Stimulated activated CD4-positive, alpha-beta T cell treated with anti-CD3 and anti-CD28 coated beads, Interleukin-1b, Interleukin-23, amount 100 ng/mL, for 48 hours (primary cell): ENCODE measurements at regions not wholly inside any gene's neighbourhood (a gene's known extent, or its start where the extent isn't known, plus 50 kb on each side); places are given as distances from the start of the nearest gene placed in this dataset.
"Not testable (repeated sequence)": the region's sequence is repeated elsewhere in the genome, so short reads cannot be mapped to it uniquely, and the experiment has no call there.

Experiments
- DNase-seq: peaks from one replicate; pipeline ENCODE4 v3.0.0-alpha.2; 2020

GRCh38 chr22:49400136-49400940 is 427.3 kb downstream of the BRD1 start:
- DNase-seq = no peak

DNA sequence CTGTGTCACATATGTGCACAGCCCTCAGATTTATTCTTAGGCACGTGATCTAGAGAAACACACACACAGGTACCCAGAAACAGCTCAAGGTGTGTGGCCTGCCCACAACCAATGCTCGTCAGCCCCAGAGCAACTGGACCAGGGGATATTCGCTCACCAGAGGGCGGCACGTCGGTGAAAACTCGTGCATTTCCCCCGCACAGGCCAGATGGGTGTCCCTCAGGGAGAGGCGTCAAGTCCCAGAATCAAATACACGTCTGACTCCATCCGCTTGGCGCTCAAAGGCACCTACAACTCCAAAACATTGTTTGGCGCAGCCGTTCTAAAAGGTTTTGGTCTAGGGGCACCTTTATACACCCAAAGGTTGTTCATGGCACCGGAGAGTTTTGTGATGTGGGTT is 429.0 kb downstream of the BRD1 start:
- DNase-seq = no peak

DNA sequence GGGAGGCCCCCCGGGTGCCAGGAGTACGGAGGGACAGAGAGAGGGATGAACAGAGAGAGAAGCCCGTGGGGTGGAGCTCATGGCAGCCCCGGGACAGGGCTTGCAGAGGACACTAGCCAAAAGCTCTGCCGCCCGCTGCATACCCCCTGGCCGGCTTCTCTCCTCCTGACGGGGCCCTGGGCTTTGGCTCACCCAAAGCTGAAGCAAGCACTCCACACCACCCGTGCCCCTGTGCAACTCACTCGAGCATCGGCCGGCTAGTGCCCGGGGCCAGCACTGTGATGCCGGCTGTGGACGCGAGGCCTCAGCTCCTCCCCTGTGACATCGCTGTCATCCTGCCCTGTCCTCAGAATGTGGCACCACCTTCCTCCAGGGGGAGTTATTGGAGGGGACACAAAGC is 429.6 kb downstream of the BRD1 start:
- DNase-seq = no peak

DNA sequence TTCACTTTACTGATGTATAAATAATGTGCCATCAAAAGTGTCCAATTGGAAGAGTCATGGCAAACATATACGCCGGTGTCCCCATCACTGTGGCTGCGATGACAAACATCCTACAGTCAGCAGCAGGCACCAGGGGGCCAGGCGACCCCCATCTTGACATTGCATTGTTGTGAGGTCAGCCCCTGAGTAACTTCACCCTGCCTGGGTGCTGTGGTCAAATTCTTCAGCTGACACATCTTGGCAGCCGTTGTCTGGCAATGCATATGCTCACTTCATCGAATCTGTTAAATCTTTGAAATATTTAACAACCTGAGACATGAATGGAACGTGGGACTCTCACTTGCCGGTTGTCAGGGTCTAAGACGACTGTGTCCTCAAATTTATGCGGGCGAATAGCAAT is 430.9 kb downstream of the BRD1 start:
- no peak for DNase-seq

DNA sequence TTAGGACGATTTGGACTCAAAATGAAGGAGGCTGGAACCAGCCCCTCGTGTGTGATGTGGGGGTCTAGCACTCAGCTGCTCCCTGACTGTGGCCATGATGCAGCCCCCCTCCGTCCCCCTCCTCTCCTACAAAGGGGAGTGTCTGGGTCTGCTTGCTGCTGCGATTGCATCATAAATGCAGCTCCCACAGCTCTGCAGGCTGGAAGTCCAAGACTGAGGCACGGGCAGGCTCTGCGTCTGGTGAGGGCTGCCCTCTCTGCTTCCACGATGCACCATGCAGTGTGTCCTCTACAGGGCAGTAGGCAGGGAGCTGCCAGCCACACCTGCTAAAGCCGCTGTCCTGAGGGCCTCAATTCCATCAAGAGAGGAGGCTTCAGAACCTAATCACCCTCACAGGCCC is 432.1 kb downstream of the BRD1 start:
- DNase-seq = no peak

GRCh38 chr22:49395062-49395461 is 432.6 kb downstream of the BRD1 start:
- DNase-seq = not testable (repeated sequence)

DNA sequence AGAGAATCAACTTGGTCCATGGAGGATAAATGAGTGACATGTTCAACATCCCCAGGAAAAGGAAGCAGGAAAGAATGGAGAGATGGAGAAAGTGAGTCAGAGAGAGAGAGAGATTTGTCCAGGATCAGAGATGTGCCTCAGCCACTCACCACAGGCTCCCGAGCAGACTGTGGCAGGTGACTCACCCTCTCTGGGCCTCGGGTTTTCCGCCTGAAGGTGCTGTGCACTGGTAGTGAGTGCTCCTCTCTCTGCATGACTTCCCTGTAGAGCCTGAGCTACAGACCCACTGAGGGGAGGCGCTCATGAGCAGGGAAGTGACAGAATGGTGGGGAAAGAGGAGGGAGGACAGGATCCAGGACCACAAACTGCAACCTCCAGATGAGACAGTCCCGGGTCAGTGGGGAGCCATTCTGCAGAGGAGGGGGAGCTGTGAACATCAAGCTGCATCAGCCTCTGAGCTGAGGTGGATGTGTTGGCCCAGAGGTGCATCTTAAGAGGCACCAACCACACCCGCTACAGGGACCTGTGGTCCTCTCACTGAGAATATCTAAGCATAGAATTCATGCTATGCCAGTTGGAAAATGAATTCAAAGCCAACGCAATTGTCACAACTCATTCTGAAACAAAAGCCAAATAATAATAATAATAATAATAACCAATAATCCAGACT is 433.4 kb downstream of the BRD1 start:
- DNase-seq = no peak

- no peak for DNase-seq
Measured at GRCh38 chr22:49393526-49393925, 434.1 kb downstream of the BRD1 start.

DNA sequence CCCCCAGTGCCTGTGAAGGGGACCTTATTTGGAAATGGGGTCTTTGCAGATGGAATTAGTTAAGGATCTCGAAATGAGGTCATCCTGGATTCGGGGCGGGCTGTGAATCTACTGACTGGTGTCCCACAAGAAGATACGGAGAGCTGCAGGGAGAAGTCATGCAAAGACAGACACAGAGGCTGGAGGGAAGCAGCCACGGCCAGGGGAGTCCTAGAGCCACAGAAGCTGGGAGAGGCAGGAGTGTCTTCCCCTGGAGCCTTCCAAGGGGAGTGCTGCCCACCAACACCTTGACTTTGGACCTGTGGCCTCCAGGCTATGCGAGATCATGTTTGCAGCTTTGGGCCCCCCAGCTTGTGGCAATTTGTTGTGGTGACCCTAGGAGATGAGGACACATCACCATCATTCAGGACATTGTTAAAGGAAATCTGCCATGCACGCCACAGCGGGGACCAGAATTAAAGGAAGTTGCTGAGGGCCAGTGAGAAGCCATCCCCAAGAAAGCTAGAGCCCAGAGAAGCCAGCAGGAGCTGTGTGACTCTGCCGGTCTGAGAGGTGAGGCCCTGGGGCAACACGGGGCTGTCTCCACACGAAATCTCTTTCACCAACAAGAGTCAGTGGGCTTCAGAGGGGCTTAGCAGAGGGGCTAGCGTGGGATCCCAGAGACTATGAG is 434.7 kb downstream of the BRD1 start:
- DNase-seq = no peak

DNA sequence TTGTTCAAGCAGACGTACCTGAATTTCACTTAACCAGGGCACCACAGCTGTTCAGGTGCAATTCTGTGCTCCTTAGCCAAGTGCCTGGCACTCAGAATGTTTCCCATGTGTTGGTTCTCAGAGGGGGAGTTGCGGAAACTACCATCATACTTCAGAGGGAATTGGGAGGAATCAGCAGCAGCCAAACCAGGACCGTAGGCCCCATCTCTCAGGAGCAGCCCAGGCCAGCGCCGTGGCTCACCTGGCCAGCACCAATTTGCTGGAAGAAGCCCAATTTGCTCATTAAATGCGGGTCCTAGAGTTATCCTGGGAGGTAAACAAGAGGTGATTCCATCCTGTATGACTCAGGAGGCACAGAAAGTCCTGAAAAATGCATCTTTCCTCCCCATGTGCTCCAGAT is 435.4 kb downstream of the BRD1 start:
- DNase-seq = no peak

- no peak for DNase-seq
Measured at GRCh38 chr22:49391436-49391835, 436.2 kb downstream of the BRD1 start.

GRCh38 chr22:49390954-49391353 is 436.7 kb downstream of the BRD1 start:
- DNase-seq = no peak

DNA sequence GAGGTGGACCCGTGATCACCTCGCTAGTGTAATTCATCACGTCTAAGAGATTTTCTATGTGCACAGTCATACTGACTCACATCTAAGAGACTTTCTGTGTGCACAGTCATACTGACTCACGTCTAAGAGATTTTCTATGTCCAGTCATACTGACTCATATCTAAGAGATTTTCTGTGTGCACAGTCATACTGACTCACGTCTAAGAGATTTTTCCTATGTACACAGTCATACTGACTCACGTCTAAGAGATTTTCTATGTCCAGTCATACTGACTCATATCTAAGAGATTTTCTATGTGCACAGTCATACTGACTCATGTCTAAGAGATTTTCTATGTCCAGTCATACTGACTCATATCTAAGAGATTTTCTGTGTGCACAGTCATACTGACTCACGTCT is 443.8 kb downstream of the BRD1 start:
- not testable (repeated sequence) for DNase-seq

DNA sequence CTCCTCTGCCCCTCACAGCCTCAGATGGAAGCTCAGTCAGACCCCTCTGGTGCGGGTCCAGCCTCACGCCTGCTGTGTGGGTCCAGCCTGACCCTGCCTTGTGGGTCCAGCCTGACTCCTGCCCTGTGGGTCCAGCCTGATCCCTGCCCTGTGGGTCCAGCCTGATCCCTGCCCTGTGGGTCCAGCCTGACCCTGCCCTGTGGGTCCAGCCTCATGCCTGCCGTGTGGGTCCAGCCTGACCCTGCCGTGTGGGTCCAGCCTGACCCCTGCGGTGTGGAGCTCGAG is 445.3 kb downstream of the BRD1 start:
- DNase-seq = no peak

- DNase-seq = no peak
Measured at GRCh38 chr22:49381595-49382450, 445.9 kb downstream of the BRD1 start.

DNA sequence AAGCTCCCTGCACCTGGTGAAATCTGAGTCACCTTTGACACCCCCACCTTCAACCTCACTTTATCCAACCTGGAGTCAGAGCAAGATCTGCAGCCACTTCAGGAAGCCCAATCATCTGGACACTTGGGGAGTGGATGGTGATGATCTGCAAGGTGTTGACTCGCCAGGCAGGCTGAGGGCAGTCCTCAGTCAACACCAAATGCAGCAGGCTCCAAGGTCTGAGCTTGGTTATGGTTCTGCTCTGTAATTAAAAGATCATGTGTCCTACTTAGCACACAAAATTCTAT is 446.9 kb downstream of the BRD1 start:
- DNase-seq = no peak

- DNase-seq = no peak
Measured at GRCh38 chr22:49380095-49380827, 447.4 kb downstream of the BRD1 start.

- no peak for DNase-seq
Measured at GRCh38 chr22:49377306-49377705, 450.4 kb downstream of the BRD1 start.

GRCh38 chr22:49373801-49374226 is 453.9 kb downstream of the BRD1 start:
- no peak for DNase-seq

GRCh38 chr22:49373289-49373666 is 454.4 kb downstream of the BRD1 start:
- DNase-seq = no peak

DNA sequence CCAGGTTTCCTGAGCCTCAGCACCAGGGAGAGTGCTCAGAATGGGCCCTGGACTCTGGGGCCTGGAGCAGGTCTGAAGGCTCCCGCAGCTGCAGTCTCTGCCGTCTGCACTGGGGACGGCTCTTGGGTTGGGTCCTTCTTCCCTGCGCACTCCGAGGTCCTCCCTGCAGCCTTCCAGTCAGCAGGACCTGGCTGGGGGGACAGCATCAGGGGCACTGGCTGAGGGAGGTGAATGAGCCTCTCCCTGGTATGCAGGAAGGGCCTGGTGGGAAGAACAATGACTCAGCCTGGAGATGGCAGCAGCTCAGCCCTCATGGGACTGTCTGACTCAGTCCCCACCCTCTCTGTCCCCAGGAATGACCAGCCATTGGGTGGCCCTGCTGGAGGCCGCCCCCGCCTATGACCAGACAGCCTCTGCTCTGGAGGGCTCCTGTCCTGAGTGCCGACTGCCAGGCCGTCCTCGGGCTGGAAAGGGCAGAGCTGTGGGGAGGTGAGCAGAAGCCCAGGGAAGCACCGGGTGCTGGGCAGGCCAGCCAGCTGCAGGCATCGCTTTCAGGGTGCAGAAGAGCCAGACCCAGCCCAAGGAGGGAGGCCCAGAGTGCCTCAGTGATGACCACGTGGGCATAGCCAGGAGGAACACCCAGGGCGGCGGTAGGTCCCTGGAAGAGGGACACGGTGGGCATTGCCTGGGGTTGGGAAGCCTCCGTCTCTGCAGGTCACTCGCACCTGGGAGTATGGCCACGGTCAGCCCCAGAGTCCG is 455.0 kb downstream of the BRD1 start:
- no peak for DNase-seq

- no peak for DNase-seq
Measured at GRCh38 chr22:49372111-49372529, 455.6 kb downstream of the BRD1 start.
